Neural cell (in vitro differentiated cells): ENCODE measurements at regions not wholly inside any gene's neighbourhood (a gene's known extent, or its start where the extent isn't known, plus 50 kb on each side); places are given as distances from the start of the nearest gene placed in this dataset.

Experiments
- H2AFZ ChIP-seq: fragments of 200-600, 300-800 bp; sonication (generic), shearing (Covaris generic); 2 replicates; pipeline ENCODE4 v1.6.0; 2014; ENCODE audit warnings: low read depth, mild to moderate bottlenecking, antibody characterized with exemption, low read length, moderate library complexity
- H3F3A ChIP-seq: fragments of 200-600 bp; shearing (Covaris generic); 2 replicates; pipeline ENCODE4 v1.6.1; 2016; ENCODE audit warnings: mild to moderate bottlenecking, moderate library complexity, mixed read lengths, antibody characterized with exemption, low read length; ENCODE audit not compliant: insufficient read depth, poor library complexity, severe bottlenecking
- H3K27ac ChIP-seq: fragments of 200-600, 300-800 bp; sonication (generic), shearing (Covaris generic); 2 replicates; pipeline ENCODE4 v1.5.1; 2014; ENCODE audit warnings: mild to moderate bottlenecking, low read length, moderate library complexity
- H3K27me3 ChIP-seq: fragments of 300-800, 200-600 bp; sonication (generic), shearing (Covaris generic); 2 replicates; pipeline ENCODE4 v1.6.0; 2014; ENCODE audit warnings: mild to moderate bottlenecking, low read depth, low read length, moderate library complexity; ENCODE audit not compliant: insufficient read depth
- H3K36me3 ChIP-seq: fragments of 300-800, 200-600 bp; sonication (generic), shearing (Covaris generic); 2 replicates; pipeline ENCODE4 v1.5.1; 2014; ENCODE audit warnings: mild to moderate bottlenecking, antibody characterized with exemption, low read length, moderate library complexity; ENCODE audit not compliant: insufficient read depth
- H3K4me2 ChIP-seq: fragments of 300-800, 200-600 bp; sonication (generic), shearing (Covaris generic); 2 replicates; pipeline ENCODE4 v1.6.0; 2014; ENCODE audit warnings: mild to moderate bottlenecking, low read length
- H3K4me3 ChIP-seq: fragments of 300-800, 200-600 bp; sonication (generic), shearing (Covaris generic); 2 replicates; pipeline ENCODE4 v1.5.1; 2014; ENCODE audit warnings: mild to moderate bottlenecking, low read length, moderate library complexity
- H3K79me2 ChIP-seq: fragments of 200-600 bp; shearing (Covaris generic); replicated peaks from 2 replicates; pipeline ENCODE4 v1.6.0; 2014; ENCODE audit warnings: mild to moderate bottlenecking, low read length, moderate library complexity; ENCODE audit not compliant: insufficient read depth
- H3K9ac ChIP-seq: fragments of 300-800, 200-600 bp; sonication (generic), shearing (Covaris generic); 2 replicates; pipeline ENCODE4 v1.6.1; 2016; ENCODE audit warnings: mild to moderate bottlenecking, low read length, mixed read lengths
- H3K9me2 ChIP-seq: fragments of 200-600 bp; shearing (Covaris generic); 2 replicates; pipeline ENCODE4 v1.6.1; 2016; ENCODE audit warnings: mild to moderate bottlenecking, low read length, mixed read lengths; ENCODE audit not compliant: insufficient read depth
- H3K9me3 ChIP-seq: fragments of 200-600, 300-800 bp; sonication (generic), shearing (Covaris generic); 2 replicates; pipeline ENCODE4 v1.6.1; 2016; ENCODE audit warnings: mild to moderate bottlenecking, mixed run types, low read length, moderate library complexity, mixed read lengths
- H4K20me1 ChIP-seq: fragments of 200-600 bp; shearing (Covaris generic); 2 replicates; pipeline ENCODE4 v1.6.1; 2016; ENCODE audit warnings: mild to moderate bottlenecking, mixed run types; ENCODE audit not compliant: insufficient read depth
- EP300 ChIP-seq: fragments of 450-650 bp; conservative IDR thresholded peaks from 2 replicates; pipeline ENCODE4 v1.6.1; 2014; ENCODE audit warnings: antibody characterized with exemption, mild to moderate bottlenecking, moderate library complexity; ENCODE audit not compliant: poor library complexity, severe bottlenecking
- EZH2 ChIP-seq: fragments of 200-600, 300-800 bp; shearing (Covaris generic), sonication (generic); IDR thresholded peaks from 2 replicates; pipeline ENCODE4 v1.6.1; 2014; ENCODE audit warnings: antibody characterized with exemption, low read length, borderline replicate concordance, mild to moderate bottlenecking; ENCODE audit not compliant: insufficient read depth, poor library complexity, severe bottlenecking
- MXI1 ChIP-seq: fragments of 450-650 bp; conservative IDR thresholded peaks from 2 replicates; pipeline ENCODE4 v1.6.1; 2014; ENCODE audit warnings: antibody characterized with exemption, mild to moderate bottlenecking; ENCODE audit not compliant: poor library complexity, severe bottlenecking
- POLR2AphosphoS5 ChIP-seq: IDR thresholded peaks from 2 replicates; pipeline ENCODE4 v1.6.1; 2012
- RAD21 ChIP-seq: fragments of 450-650 bp; conservative IDR thresholded peaks from 2 replicates; pipeline ENCODE4 v1.6.1; 2014; ENCODE audit warnings: antibody characterized with exemption, mild to moderate bottlenecking, moderate library complexity
- REST ChIP-seq: IDR thresholded peaks from 2 replicates; pipeline ENCODE4 v1.6.1; 2012; ENCODE audit warnings: borderline replicate concordance
- SMC3 ChIP-seq: fragments of 450-650 bp; conservative IDR thresholded peaks from 2 replicates; pipeline ENCODE4 v1.6.1; 2014; ENCODE audit warnings: antibody characterized with exemption, mild to moderate bottlenecking, moderate library complexity; ENCODE audit not compliant: poor library complexity
- TAF1 ChIP-seq: IDR thresholded peaks from 2 replicates; pipeline ENCODE4 v1.6.1; 2012; ENCODE audit warnings: low read depth
- TF ChIP-seq, protein P1 (sequence below): fragments of 450-650 bp; IDR thresholded peaks from 2 replicates; pipeline ENCODE4 v1.5.1; 2014; ENCODE audit warnings: antibody characterized with exemption, mild to moderate bottlenecking, moderate library complexity; ENCODE audit not compliant: poor library complexity, severe bottlenecking

DNA sequence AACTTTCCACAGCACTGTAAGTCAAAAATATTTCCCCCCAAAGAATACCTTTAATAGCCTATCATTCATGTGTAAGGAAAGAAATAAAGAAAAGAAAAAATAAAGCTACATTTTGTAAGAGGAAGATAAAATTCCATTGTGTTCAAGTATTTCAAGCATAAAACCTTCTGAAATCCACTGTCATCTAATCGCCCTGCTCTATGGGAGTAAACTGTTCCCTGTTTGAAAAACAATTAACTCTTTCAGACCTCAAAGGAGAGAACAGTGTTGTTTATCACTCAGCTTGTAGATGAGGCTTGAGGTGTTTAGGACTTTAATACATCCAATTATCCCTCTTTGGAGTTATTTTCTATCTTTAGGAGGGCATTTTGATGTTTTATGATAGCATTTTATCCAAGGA lies 112.2 kb upstream of the REG3G start:
- TF ChIP-seq RAD21: no peak
- no peak for TF ChIP-seq EZH2
- no peak for TF ChIP-seq MXI1
- TF ChIP-seq SMC3: no peak
- Histone ChIP-seq H4K20me1 (no peaks in the 10 kb centered on the region), H3K36me3 (no peaks in the 10 kb centered on the region), H3K9me2 (no peaks in the 10 kb centered on the region), H3K9ac (no peak overlapping the region), H3K4me2 (peak overlapping the region; percentile 30), H3K9me3 (no peaks in the 10 kb centered on the region), H3K4me3 (no peak overlapping the region), H3K27me3 (no peaks in the 10 kb centered on the region), H2AFZ (peak overlapping the region; percentile 21), H3K79me2 (no peaks in the 10 kb centered on the region), H3F3A (no peaks in the 10 kb centered on the region), H3K27ac (peak overlapping the region; percentile 24)

GRCh38 chr2:78925258-78925657 lies 100.2 kb upstream of the REG3G start:
- Histone ChIP-seq H3K79me2 (no peaks in the 10 kb centered on the region), H3K27ac (no peak overlapping the region), H3K9me2 (no peaks in the 10 kb centered on the region), H3K27me3 (no peaks in the 10 kb centered on the region), H3F3A (no peaks in the 10 kb centered on the region), H3K9ac (no peak overlapping the region), H3K4me3 (no peak overlapping the region), H3K9me3 (no peaks in the 10 kb centered on the region), H2AFZ (no peak overlapping the region), H3K4me2 (no peak overlapping the region), H4K20me1 (no peaks in the 10 kb centered on the region), H3K36me3 (no peaks in the 10 kb centered on the region)
- no peak for TF ChIP-seq POLR2AphosphoS5
- TF ChIP-seq, protein P1, sequence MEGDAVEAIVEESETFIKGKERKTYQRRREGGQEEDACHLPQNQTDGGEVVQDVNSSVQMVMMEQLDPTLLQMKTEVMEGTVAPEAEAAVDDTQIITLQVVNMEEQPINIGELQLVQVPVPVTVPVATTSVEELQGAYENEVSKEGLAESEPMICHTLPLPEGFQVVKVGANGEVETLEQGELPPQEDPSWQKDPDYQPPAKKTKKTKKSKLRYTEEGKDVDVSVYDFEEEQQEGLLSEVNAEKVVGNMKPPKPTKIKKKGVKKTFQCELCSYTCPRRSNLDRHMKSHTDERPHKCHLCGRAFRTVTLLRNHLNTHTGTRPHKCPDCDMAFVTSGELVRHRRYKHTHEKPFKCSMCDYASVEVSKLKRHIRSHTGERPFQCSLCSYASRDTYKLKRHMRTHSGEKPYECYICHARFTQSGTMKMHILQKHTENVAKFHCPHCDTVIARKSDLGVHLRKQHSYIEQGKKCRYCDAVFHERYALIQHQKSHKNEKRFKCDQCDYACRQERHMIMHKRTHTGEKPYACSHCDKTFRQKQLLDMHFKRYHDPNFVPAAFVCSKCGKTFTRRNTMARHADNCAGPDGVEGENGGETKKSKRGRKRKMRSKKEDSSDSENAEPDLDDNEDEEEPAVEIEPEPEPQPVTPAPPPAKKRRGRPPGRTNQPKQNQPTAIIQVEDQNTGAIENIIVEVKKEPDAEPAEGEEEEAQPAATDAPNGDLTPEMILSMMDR: no peak
- TF ChIP-seq EZH2: no peak
- no peak for TF ChIP-seq RAD21
- TF ChIP-seq TAF1: no peak
- no peak for TF ChIP-seq REST
- no peak for TF ChIP-seq SMC3
- no peak for TF ChIP-seq EP300
- TF ChIP-seq MXI1: no peak

GRCh38 chr2:78928502-78928901 lies 97.0 kb upstream of the REG3G start:
- no peaks in the 10 kb centered on the region for H4K20me1 ChIP-seq
- H3K27me3 ChIP-seq: no peaks in the 10 kb centered on the region
- no peaks in the 10 kb centered on the region for H3K79me2 ChIP-seq
- H3K9me3 ChIP-seq: no peaks in the 10 kb centered on the region
- no peaks in the 10 kb centered on the region for H3F3A ChIP-seq
- no peak overlapping the region for H3K4me2 ChIP-seq
- TF ChIP-seq RAD21 (no peak), TAF1 (no peak), EP300 (no peak), REST (no peak), SMC3 (no peak), MXI1 (no peak), EZH2 (no peak), POLR2AphosphoS5 (no peak)
- TF ChIP-seq, protein P1: no peak
- no peaks in the 10 kb centered on the region for H3K9me2 ChIP-seq
- H3K36me3 ChIP-seq: no peaks in the 10 kb centered on the region
- H3K9ac ChIP-seq: no peak overlapping the region
- H2AFZ ChIP-seq: no peak overlapping the region
- H3K27ac ChIP-seq: peak overlapping the region; percentile 21
- H3K4me3 ChIP-seq: no peak overlapping the region
